ENCODE measurements at regions not wholly inside any gene's neighbourhood (a gene's known extent, or its start where the extent isn't known, plus 50 kb on each side); places are given as distances from the start of the nearest gene placed in this dataset.

- Histone ChIP-seq H3K9me3 (no peaks in the 10 kb centered on the region), H3K27ac (no peak overlapping the region), H3K27me3 (no peaks in the 10 kb centered on the region), H3K36me3 (ENCODE audit: low read depth, missing control alignments) (no peaks in the 10 kb centered on the region), H3K4me3 (no peak overlapping the region), H3K4me1 (peaks cover 47% of the 10 kb centered on the region)
- TF ChIP-seq POLR2A (IDR thresholded peaks at IDR 0.05) (no peak), CTCF (IDR thresholded peaks at IDR 0.05) (no peak)
- DNase-seq, result no peak
- intact Hi-C loops (cut with DNase I; ENCODE audit: low total_unique reads), result no loop called here
- 64 to 86% methylated on average over 11 to 14 of the region's 14 CpGs for WGBS, 2 donors
These were observed 159.9 kb upstream of the GSE1 start for GRCh38 chr16:85453194-85453678.

- DNase-seq, result no peak
- TF ChIP-seq POLR2A (IDR thresholded peaks at IDR 0.05) (no peak), CTCF (IDR thresholded peaks at IDR 0.05) (no peak)
- Histone ChIP-seq H3K4me3 (no peak overlapping the region), H3K27me3 (no peaks in the 10 kb centered on the region), H3K4me1 (peaks cover 48% of the 10 kb centered on the region), H3K36me3 (ENCODE audit: low read depth, missing control alignments) (no peaks in the 10 kb centered on the region), H3K9me3 (no peaks in the 10 kb centered on the region), H3K27ac (no peak overlapping the region)
- WGBS, 2 donors, result 86 to 88% methylated on average over 9 to 10 of the region's 10 CpGs
- intact Hi-C loops (cut with DNase I; ENCODE audit: low total_unique reads), result no loop called here
These were observed 159.4 kb upstream of the GSE1 start for GRCh38 chr16:85453703-85454102.

DNA sequence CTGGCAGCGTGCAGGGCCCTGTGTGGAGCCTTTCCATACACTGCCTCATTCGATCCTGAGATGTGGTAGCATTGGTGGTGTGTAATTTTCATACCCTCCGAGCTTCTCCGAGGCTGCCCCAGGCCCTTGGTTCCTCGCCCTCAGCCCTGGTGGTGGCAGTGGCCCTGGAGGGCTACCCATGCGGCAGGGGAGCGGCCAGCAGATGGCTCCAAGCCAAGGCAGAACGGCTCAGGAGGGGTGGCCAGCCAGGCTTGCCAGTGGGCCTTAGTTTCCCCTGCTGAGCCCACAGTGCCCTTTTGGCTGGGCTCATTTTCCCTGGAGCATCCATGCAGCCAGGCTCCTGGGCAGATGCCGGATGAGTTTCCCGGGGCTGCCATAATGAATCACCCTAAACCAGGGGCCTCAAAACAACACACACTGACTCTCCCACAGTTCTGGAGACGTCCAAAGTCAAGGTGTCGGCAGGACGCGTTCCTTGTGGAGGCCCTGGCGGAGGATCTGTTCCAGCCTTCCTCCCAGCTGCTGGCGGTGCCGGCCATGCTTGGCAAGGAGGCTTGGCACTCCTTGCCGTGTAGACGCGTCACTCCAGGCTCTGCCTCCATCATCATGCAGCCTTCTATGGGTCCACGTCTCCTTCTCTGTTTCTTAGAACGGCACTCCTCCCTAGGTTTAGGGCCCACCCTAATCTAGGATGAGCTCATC is 158.8 kb upstream of the GSE1 start:
- no peaks in the 10 kb centered on the region for H3K27me3 ChIP-seq
- TF ChIP-seq POLR2A (IDR thresholded peaks at IDR 0.05), result no peak
- no peak for TF ChIP-seq CTCF (IDR thresholded peaks at IDR 0.05)
- no peak overlapping the region for H3K27ac ChIP-seq
- peaks cover 50% of the 10 kb centered on the region for H3K4me1 ChIP-seq
- no peak for DNase-seq
- no peaks in the 10 kb centered on the region for H3K9me3 ChIP-seq
- H3K36me3 ChIP-seq (ENCODE audit: low read depth, missing control alignments), result no peaks in the 10 kb centered on the region
- WGBS, 2 donors, result 79 to 80% methylated on average over 14 to 22 of the region's 22 CpGs
- H3K4me3 ChIP-seq, result no peak overlapping the region
- intact Hi-C loops (cut with DNase I; ENCODE audit: low total_unique reads), result no loop called here

DNA sequence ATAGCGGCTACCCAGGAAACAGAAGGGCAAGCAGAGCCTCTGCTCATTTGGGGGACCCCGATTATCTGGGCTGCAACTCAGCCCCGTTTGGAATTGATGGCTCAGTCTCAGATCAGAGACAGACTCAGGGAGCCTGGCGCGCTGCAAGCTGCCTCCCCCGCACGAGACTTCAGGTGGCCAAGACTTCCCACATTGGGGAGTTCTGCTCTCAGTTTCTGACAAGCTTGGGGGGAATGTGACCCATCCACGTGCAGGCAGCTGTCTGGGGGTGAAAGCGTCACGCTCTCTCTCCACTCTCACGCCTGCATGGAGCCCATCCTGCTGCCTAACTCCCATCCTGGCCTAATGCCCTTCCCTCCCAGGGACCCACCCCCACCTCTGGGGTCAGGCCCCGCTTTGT is 157.6 kb upstream of the GSE1 start:
- intact Hi-C loops (cut with DNase I; ENCODE audit: low total_unique reads), result no loop called here
- TF ChIP-seq CTCF (IDR thresholded peaks at IDR 0.05) (no peak), POLR2A (IDR thresholded peaks at IDR 0.05) (no peak)
- Histone ChIP-seq H3K9me3 (no peaks in the 10 kb centered on the region), H3K27ac (peak overlapping the region in 1 of 2 donors; percentile 30), H3K4me3 (no peak overlapping the region), H3K4me1 (peaks cover 62% of the 10 kb centered on the region), H3K27me3 (no peaks in the 10 kb centered on the region), H3K36me3 (ENCODE audit: low read depth, missing control alignments) (no peaks in the 10 kb centered on the region)
- 49 to 84% methylated on average over 8 to 12 of the region's 12 CpGs for WGBS, 2 donors
- DNase-seq, result peak; percentile 53

GRCh38 chr16:85457366-85457765 is 155.8 kb upstream of the GSE1 start:
- Histone ChIP-seq H3K4me1 (peaks cover 81% of the 10 kb centered on the region), H3K9me3 (no peaks in the 10 kb centered on the region), H3K27ac (peak overlapping the region in 1 of 2 donors; percentile 58), H3K36me3 (ENCODE audit: low read depth, missing control alignments) (no peaks in the 10 kb centered on the region), H3K4me3 (no peak overlapping the region), H3K27me3 (no peaks in the 10 kb centered on the region)
- WGBS, 2 donors, result 64 to 88% methylated on average over 4 to 7 of the region's 7 CpGs
- intact Hi-C loops (cut with DNase I; ENCODE audit: low total_unique reads), result no loop called here
- DNase-seq, result no peak
- TF ChIP-seq POLR2A (IDR thresholded peaks at IDR 0.05), result no peak
- TF ChIP-seq CTCF (IDR thresholded peaks at IDR 0.05), result no peak
